ENCODE measurements at regions not wholly inside any gene's neighbourhood (a gene's known extent, or its start where the extent isn't known, plus 50 kb on each side); places are given as distances from the start of the nearest gene placed in this dataset.

- H3K4me3 Mint-ChIP-seq (ENCODE audit: unreplicated experiment) = no peak overlapping the region
- H3K9me3 Mint-ChIP-seq (ENCODE audit: unreplicated experiment) = peaks cover 20% of the 10 kb centered on the region
- no peak for TF ChIP-seq CTCF (IDR thresholded peaks at IDR 0.05)
- peaks cover 3% of the 10 kb centered on the region for H3K4me1 Mint-ChIP-seq (ENCODE audit: unreplicated experiment)
- peaks cover 9% of the 10 kb centered on the region for H3K27me3 Mint-ChIP-seq (ENCODE audit: unreplicated experiment)
- H3K27ac Mint-ChIP-seq (ENCODE audit: unreplicated experiment) = no peak overlapping the region
- H3K36me3 Mint-ChIP-seq (ENCODE audit: unreplicated experiment) = peaks cover 5% of the 10 kb centered on the region
- no peak for DNase-seq (ENCODE audit: extremely low spot score, unreplicated experiment)
Measured at GRCh38 chr16:64047207-64047606, 1074.7 kb downstream of the CDH11 start.

- Mint-ChIP-seq H3K9me3 (ENCODE audit: unreplicated experiment) (no peaks in the 10 kb centered on the region), H3K27me3 (ENCODE audit: unreplicated experiment) (peaks cover 82% of the 10 kb centered on the region)
Measured at GRCh38 chr16:64035337-64035736, 1086.5 kb downstream of the CDH11 start.

DNA sequence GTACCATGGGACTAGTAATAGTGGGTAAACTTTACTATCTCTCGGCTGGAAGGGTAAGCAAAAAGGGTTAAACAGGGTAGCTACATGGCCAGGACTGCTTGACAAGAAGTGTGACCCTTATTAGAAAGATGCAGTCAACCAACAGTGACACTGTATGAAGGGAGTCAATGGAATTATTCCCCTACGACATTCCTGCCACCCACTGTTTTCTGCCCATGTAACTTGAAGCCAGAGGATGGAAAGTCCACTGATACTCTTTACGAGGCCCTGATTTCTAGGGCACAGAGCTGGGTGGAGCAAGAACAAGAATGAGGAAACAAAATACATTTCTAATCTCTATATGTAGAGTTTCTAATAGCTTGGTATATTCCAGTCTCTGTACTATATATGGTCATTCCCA lies 1102.5 kb downstream of the CDH11 start:
- H3K36me3 Mint-ChIP-seq (ENCODE audit: unreplicated experiment) = no peaks in the 10 kb centered on the region
- TF ChIP-seq CTCF (IDR thresholded peaks at IDR 0.05) = no peak
- no peak overlapping the region for H3K27ac Mint-ChIP-seq (ENCODE audit: unreplicated experiment)
- peaks cover 3% of the 10 kb centered on the region for H3K27me3 Mint-ChIP-seq (ENCODE audit: unreplicated experiment)
- H3K9me3 Mint-ChIP-seq (ENCODE audit: unreplicated experiment) = peaks cover 9% of the 10 kb centered on the region
- H3K4me3 Mint-ChIP-seq (ENCODE audit: unreplicated experiment) = no peak overlapping the region
- no peak for DNase-seq (ENCODE audit: extremely low spot score, unreplicated experiment)
- H3K4me1 Mint-ChIP-seq (ENCODE audit: unreplicated experiment) = peaks cover 15% of the 10 kb centered on the region

More at GRCh38 chr16:64035337-64035736, 1086.5 kb downstream of the CDH11 start:
- Mint-ChIP-seq H3K4me1 (ENCODE audit: unreplicated experiment) (no peaks in the 10 kb centered on the region), H3K4me3 (ENCODE audit: unreplicated experiment) (no peak overlapping the region), H3K27ac (ENCODE audit: unreplicated experiment) (no peak overlapping the region), H3K36me3 (ENCODE audit: unreplicated experiment) (peaks cover 1% of the 10 kb centered on the region)
- no peak for DNase-seq (ENCODE audit: extremely low spot score, unreplicated experiment)
- TF ChIP-seq CTCF (IDR thresholded peaks at IDR 0.05) = no peak

DNA sequence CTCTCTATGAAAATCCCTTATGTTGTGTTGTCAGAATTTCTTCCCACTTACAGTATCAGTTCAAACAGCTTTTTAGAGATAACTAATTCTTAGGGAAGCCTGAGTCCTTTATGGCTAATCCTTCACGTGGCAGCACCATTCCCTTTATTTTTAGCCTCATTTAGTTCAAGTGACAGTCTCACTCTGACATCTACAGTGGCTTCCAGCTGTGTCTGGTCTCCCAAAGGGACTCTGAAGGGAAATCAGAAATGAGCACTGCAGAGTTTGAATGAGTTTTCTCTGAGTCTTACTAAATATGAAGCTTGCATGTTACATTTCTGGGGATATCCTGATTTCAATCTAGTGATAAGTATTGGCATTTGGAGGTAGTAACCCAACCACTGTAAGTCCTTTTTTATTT lies 1104.1 kb downstream of the CDH11 start:
- Mint-ChIP-seq H3K4me1 (ENCODE audit: unreplicated experiment) (peaks cover 29% of the 10 kb centered on the region), H3K4me3 (ENCODE audit: unreplicated experiment) (no peak overlapping the region), H3K9me3 (ENCODE audit: unreplicated experiment) (peaks cover 6% of the 10 kb centered on the region), H3K27ac (ENCODE audit: unreplicated experiment) (no peak overlapping the region), H3K27me3 (ENCODE audit: unreplicated experiment) (no peaks in the 10 kb centered on the region), H3K36me3 (ENCODE audit: unreplicated experiment) (no peaks in the 10 kb centered on the region)
- DNase-seq (ENCODE audit: extremely low spot score, unreplicated experiment) = no peak
- TF ChIP-seq CTCF (IDR thresholded peaks at IDR 0.05) = no peak

DNA sequence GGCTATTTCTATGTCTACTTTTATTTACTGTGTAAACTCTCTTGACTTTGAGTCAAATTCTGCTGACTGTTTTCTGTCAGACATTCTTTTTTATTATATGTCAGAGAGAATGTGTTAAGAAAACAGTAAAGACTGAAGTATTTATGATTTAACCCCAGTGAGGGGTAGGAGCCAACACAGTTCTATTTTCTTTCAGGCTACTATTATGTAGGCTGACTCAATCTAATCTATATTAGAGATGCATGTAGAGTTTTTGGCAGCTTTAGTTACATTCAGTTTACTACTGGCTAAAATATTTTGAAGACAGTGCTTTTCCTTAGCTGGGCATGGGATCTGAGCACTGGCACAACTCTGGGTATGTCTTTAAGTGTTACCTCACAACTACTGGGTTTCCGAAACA lies 1108.0 kb downstream of the CDH11 start:
- TF ChIP-seq CTCF (IDR thresholded peaks at IDR 0.05) = no peak
- Mint-ChIP-seq H3K4me1 (ENCODE audit: unreplicated experiment) (peaks cover 40% of the 10 kb centered on the region), H3K27me3 (ENCODE audit: unreplicated experiment) (no peaks in the 10 kb centered on the region), H3K27ac (ENCODE audit: unreplicated experiment) (peak overlapping the region; percentile 94), H3K36me3 (ENCODE audit: unreplicated experiment) (peaks cover 2% of the 10 kb centered on the region), H3K9me3 (ENCODE audit: unreplicated experiment) (peaks cover 4% of the 10 kb centered on the region), H3K4me3 (ENCODE audit: unreplicated experiment) (peak overlapping the region; percentile 62)
- no peak for DNase-seq (ENCODE audit: extremely low spot score, unreplicated experiment)
